ENCODE measurements at regions not wholly inside any gene's neighbourhood (a gene's known extent, or its start where the extent isn't known, plus 50 kb on each side); places are given as distances from the start of the nearest gene placed in this dataset.

GRCh38 chr22:47386812-47387510 lies 624.5 kb downstream of the TBC1D22A start:
- TF ChIP-seq CTCF (IDR thresholded peaks at IDR 0.05) (no peak), EZH2 (IDR thresholded peaks at IDR 0.05; ENCODE audit: borderline replicate concordance, insufficient read depth, low read depth, low read length, poor library complexity, severe bottlenecking) (no peak)
